ENCODE measurements at regions not wholly inside any gene's neighbourhood (a gene's known extent, or its start where the extent isn't known, plus 50 kb on each side); places are given as distances from the start of the nearest gene placed in this dataset.
A peak's percentile ranks its signal among the peaks of the same experiment; 100 is the strongest.

GRCh38 chr2:107545851-107546250, 280.8 kb upstream of the RGPD4 start:
- Histone ChIP-seq H3K4me1 (no peaks in the 10 kb centered on the region), H3K9me3 (no peaks in the 10 kb centered on the region), H3K27me3 (no peaks in the 10 kb centered on the region), H3K4me3 (no peak overlapping the region), H3K27ac (no peak overlapping the region), H3K36me3 (no peaks in the 10 kb centered on the region)
- TF ChIP-seq POLR2AphosphoS5 (IDR thresholded peaks at IDR 0.05) = no peak
- no peak for TF ChIP-seq CTCF (IDR thresholded peaks at IDR 0.05)
- no peak for TF ChIP-seq POLR2A (IDR thresholded peaks at IDR 0.05)
- DNase-seq (ENCODE audit: low spot score in 2 of 2) = no peak
- intact Hi-C loops (cut with DNase I; ENCODE audit: low total_unique reads) = no loop called here

GRCh38 chr2:107548216-107548615, 278.5 kb upstream of the RGPD4 start:
- Histone ChIP-seq H3K36me3 (no peaks in the 10 kb centered on the region), H3K27me3 (no peaks in the 10 kb centered on the region), H3K4me3 (no peak overlapping the region), H3K9me3 (no peaks in the 10 kb centered on the region), H3K4me1 (no peaks in the 10 kb centered on the region), H3K27ac (no peak overlapping the region)
- no peak for DNase-seq (ENCODE audit: low spot score in 2 of 2)
- TF ChIP-seq CTCF (IDR thresholded peaks at IDR 0.05) = no peak
- intact Hi-C loops (cut with DNase I; ENCODE audit: low total_unique reads) = no loop called here

GRCh38 chr2:107553046-107553445, 273.6 kb upstream of the RGPD4 start:
- DNase-seq (ENCODE audit: low spot score in 2 of 2) = no peak
- no peak overlapping the region for H3K27ac ChIP-seq
- intact Hi-C loops (cut with DNase I; ENCODE audit: low total_unique reads) = no loop called here
- no peak overlapping the region for H3K4me3 ChIP-seq
- no peak for TF ChIP-seq POLR2A (IDR thresholded peaks at IDR 0.05)
- TF ChIP-seq CTCF (IDR thresholded peaks at IDR 0.05) = no peak
- TF ChIP-seq POLR2AphosphoS5 (IDR thresholded peaks at IDR 0.05) = no peak
- H3K4me1 ChIP-seq = no peaks in the 10 kb centered on the region
- H3K27me3 ChIP-seq = no peaks in the 10 kb centered on the region
- H3K36me3 ChIP-seq = no peaks in the 10 kb centered on the region
- peaks cover 17 to 20% of the 10 kb centered on the region in 2 donors for H3K9me3 ChIP-seq

GRCh38 chr2:107553539-107553938, 273.2 kb upstream of the RGPD4 start:
- DNase-seq (ENCODE audit: low spot score in 2 of 2) = peak in 1 of 2 donors; percentile 35
- Histone ChIP-seq H3K36me3 (no peaks in the 10 kb centered on the region), H3K4me1 (no peaks in the 10 kb centered on the region), H3K4me3 (no peak overlapping the region), H3K27ac (no peak overlapping the region), H3K9me3 (peaks cover 17 to 20% of the 10 kb centered on the region in 2 donors), H3K27me3 (no peaks in the 10 kb centered on the region)
- intact Hi-C loops (cut with DNase I; ENCODE audit: low total_unique reads) = no loop called here
- TF ChIP-seq CTCF (IDR thresholded peaks at IDR 0.05) (no peak), POLR2AphosphoS5 (IDR thresholded peaks at IDR 0.05) (no peak), POLR2A (IDR thresholded peaks at IDR 0.05) (no peak)

GRCh38 chr2:107556038-107556627, 270.6 kb upstream of the RGPD4 start:
- H3K4me1 ChIP-seq = no peaks in the 10 kb centered on the region
- TF ChIP-seq POLR2A (IDR thresholded peaks at IDR 0.05) (no peak), CTCF (IDR thresholded peaks at IDR 0.05) (no peak), POLR2AphosphoS5 (IDR thresholded peaks at IDR 0.05) (no peak)
- intact Hi-C loops (cut with DNase I; ENCODE audit: low total_unique reads) = no loop called here

More at GRCh38 chr2:107556038-107556627, 270.6 kb upstream of the RGPD4 start:
- Histone ChIP-seq H3K36me3 (no peaks in the 10 kb centered on the region), H3K4me3 (no peak overlapping the region), H3K27me3 (no peaks in the 10 kb centered on the region), H3K9me3 (peaks cover 17 to 20% of the 10 kb centered on the region in 2 donors), H3K27ac (no peak overlapping the region)
- no peak for DNase-seq (ENCODE audit: low spot score in 2 of 2)
